Kidney (tissue), 13 donors: ENCODE measurements at regions not wholly inside any gene's neighbourhood (a gene's known extent, or its start where the extent isn't known, plus 50 kb on each side); places are given as distances from the start of the nearest gene placed in this dataset.

ENCODE experiments used
- DNase-seq, 5 donors: peaks; one replicate each; pipeline ENCODE4 v3.0.0-alpha.2; 2013 to 2020
- FAIRE-seq: peaks from 2 replicates; lab custom pipeline; 2012; peaks lifted over from hg19 to GRCh38; lab: Jason Lieb, UNC
- H3K27ac ChIP-seq, 2 donors: one replicate each; pipeline ENCODE4 v1.7.0; 2013; ENCODE audit warnings: low read depth in 2 of 2, low read length in 2 of 2, inconsistent platforms in 1 of 2
- H3K27me3 ChIP-seq: one replicate; pipeline ENCODE4 v1.7.1; 2013; ENCODE audit warnings: low read length, inconsistent platforms; ENCODE audit not compliant: control insufficient read depth, insufficient read depth
- H3K36me3 ChIP-seq, 3 donors: one replicate each; pipeline versions ENCODE4 v1.7.0 to v1.7.1; 2013; ENCODE audit warnings: low read length in 3 of 3, control low read depth in 1 of 3, inconsistent platforms in 1 of 3; ENCODE audit not compliant: insufficient read depth in 3 of 3, control insufficient read depth in 2 of 3
- H3K4me1 ChIP-seq, 3 donors: one replicate each; pipeline versions ENCODE4 v1.7.0 to v1.7.1; 2013; ENCODE audit warnings: low read length in 3 of 3, inconsistent platforms in 1 of 3, low read depth in 1 of 3; ENCODE audit not compliant: control insufficient read depth in 2 of 3, insufficient read depth in 2 of 3
- H3K4me3 ChIP-seq, 3 donors: one replicate each; pipeline versions ENCODE4 v1.7.0 to v1.8.1; 2013; ENCODE audit warnings: low read length in 3 of 3, control low read depth in 1 of 3, inconsistent platforms in 1 of 3
- H3K9ac ChIP-seq, 3 donors: one replicate each; pipeline versions ENCODE4 v1.7.0 to v1.7.1; 2013; ENCODE audit warnings: low read length in 3 of 3, control low read depth in 1 of 3, inconsistent platforms in 1 of 3
- H3K9me3 ChIP-seq, 3 donors: one replicate each; pipeline versions ENCODE4 v1.7.0 to v1.7.1; 2013; ENCODE audit warnings: low read length in 3 of 3, control low read depth in 1 of 3, inconsistent platforms in 1 of 3; ENCODE audit not compliant: control insufficient read depth in 2 of 3, insufficient read depth in 1 of 3
- intact Hi-C: fragments of 100-400 bp; cut with DNase I; formaldehyde crosslinking; loops from one replicate; pipeline ENCODE4 v1.11.1; 2022
- TF ChIP-seq, protein P1 (sequence below): IDR thresholded peaks from 3 replicates; pipeline ENCODE4 v1.5.1; 2012; ENCODE audit warnings: mild to moderate bottlenecking, moderate library complexity, borderline replicate concordance; ENCODE audit not compliant: insufficient read depth; ENCODE audit errors: extremely low read depth
- donor health status: control.
- donor health status: control.
- donor health status: control.
- donor health status: control.
- donor health status: control.
- donor health status: DM: yes; HTN: yes; CAD: no.
- donor health status: Normal renal cell carcinoma (clear cell type).

DNA sequence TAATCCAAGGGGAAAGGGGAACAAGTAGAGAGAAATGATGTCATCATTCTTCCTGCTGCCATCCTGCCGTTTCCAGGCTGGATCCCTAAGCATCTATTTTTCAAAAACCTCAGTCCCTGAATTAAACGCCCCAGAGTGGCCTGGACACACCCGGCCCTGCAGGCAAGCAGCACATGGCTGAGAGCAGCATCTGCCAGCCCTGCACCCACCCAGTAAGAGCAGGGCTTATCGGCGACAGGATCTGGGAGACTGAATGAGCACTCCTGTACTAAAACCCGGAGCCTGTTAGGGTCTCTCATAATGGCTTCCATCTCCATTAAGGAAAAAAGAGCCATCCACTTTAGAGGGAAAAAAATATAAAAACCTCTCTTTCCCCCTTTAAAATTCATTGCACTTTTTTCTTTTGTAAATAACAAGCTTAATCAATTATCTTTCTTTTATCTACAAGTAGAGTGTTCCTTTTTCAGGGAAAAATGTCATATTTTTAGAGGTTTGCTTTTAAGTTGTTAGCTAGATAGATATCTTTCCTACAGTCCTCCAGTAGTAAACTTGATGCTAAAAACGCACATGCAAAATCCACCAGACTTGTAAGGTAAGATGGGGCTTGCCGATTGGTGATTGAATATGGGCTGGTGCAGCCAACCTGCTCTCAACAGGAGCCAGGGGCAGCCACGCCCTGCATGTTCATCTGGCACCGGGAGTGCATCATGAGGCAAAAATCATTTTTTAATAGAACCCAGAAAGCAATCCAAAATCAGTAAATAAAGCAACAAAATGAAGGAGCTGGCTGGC lies 457.8 kb downstream of the EIPR1 start:
- H3K36me3 ChIP-seq: no peaks in the 10 kb centered on the region
- no peaks in the 10 kb centered on the region for H3K9me3 ChIP-seq
- no peaks in the 10 kb centered on the region for H3K4me1 ChIP-seq
- no peak overlapping the region for H3K9ac ChIP-seq
- intact Hi-C loops: no loop called here
- no peak for FAIRE-seq
- TF ChIP-seq, protein P1, sequence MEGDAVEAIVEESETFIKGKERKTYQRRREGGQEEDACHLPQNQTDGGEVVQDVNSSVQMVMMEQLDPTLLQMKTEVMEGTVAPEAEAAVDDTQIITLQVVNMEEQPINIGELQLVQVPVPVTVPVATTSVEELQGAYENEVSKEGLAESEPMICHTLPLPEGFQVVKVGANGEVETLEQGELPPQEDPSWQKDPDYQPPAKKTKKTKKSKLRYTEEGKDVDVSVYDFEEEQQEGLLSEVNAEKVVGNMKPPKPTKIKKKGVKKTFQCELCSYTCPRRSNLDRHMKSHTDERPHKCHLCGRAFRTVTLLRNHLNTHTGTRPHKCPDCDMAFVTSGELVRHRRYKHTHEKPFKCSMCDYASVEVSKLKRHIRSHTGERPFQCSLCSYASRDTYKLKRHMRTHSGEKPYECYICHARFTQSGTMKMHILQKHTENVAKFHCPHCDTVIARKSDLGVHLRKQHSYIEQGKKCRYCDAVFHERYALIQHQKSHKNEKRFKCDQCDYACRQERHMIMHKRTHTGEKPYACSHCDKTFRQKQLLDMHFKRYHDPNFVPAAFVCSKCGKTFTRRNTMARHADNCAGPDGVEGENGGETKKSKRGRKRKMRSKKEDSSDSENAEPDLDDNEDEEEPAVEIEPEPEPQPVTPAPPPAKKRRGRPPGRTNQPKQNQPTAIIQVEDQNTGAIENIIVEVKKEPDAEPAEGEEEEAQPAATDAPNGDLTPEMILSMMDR: no peak
- no peak overlapping the region for H3K27ac ChIP-seq
- DNase-seq: no peak
- no peaks in the 10 kb centered on the region for H3K27me3 ChIP-seq
- no peak overlapping the region for H3K4me3 ChIP-seq

DNA sequence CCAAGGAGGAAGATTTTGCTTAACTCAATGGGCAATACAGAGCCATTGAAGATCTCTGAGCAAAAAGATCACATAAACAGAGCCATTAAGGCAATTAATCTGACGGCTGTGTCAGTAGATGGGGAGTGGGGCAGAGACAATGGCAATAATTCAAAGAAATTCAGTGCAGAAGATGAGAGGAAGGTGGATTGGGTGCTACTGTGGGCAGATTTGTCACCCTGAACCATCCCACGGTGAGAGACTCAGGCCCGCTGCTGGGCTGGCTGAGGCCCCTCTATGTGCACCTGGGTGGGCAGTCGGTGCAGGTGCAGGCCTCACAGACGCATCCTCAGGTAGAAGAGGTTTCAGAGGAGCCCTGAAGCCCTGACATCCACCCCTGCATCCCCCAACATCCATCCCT lies 458.6 kb downstream of the EIPR1 start:
- H3K9ac ChIP-seq: no peak overlapping the region
- H3K4me3 ChIP-seq: no peak overlapping the region
- no peak for FAIRE-seq

DNA sequence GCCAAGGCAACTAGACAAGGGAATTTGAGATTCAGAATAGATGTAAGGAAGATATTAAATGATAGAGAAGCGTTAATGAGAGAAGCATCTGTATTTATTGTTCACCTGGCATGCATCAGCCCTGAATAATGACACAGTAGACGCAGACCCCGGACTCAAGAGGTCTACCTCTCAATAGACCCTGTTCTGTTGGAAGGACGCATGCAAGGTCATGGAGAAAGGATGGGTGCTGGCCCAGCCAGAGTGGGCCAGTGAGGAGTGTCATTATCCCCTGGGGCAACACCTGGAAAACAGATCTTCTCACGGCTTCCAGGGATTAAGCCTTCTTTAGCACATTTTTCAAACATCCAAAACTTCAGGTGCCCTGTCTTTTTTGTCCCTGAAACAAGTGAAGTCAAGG lies 461.0 kb downstream of the EIPR1 start:
- intact Hi-C loops: no loop called here
- no peak for FAIRE-seq
- H3K4me3 ChIP-seq: no peak overlapping the region
- TF ChIP-seq, protein P1: no peak
- no peak for DNase-seq
- no peak overlapping the region for H3K9ac ChIP-seq
- H3K9me3 ChIP-seq: no peaks in the 10 kb centered on the region
- no peaks in the 10 kb centered on the region for H3K36me3 ChIP-seq
- H3K27ac ChIP-seq: no peak overlapping the region
- H3K27me3 ChIP-seq: no peaks in the 10 kb centered on the region
- H3K4me1 ChIP-seq: no peaks in the 10 kb centered on the region

More for the DNA sequence above, 458.6 kb downstream of the EIPR1 start:
- no peaks in the 10 kb centered on the region for H3K4me1 ChIP-seq
- intact Hi-C loops: no loop called here
- H3K27ac ChIP-seq: no peak overlapping the region
- H3K36me3 ChIP-seq: no peaks in the 10 kb centered on the region
- no peaks in the 10 kb centered on the region for H3K9me3 ChIP-seq
- no peak for DNase-seq
- no peaks in the 10 kb centered on the region for H3K27me3 ChIP-seq
- TF ChIP-seq, protein P1: no peak
